Gastrocnemius medialis (tissue), 4 donors: ENCODE measurements at regions not wholly inside any gene's neighbourhood (a gene's known extent, or its start where the extent isn't known, plus 50 kb on each side); places are given as distances from the start of the nearest gene placed in this dataset.
"Not testable (repeated sequence)": the region's sequence is repeated elsewhere in the genome, so short reads cannot be mapped to it uniquely, and the experiment has no call there.

ENCODE experiments used
- ATAC-seq, 2 donors: fragments of 150-250 bp; one replicate each; pipeline ENCODE4 v1.9.1; 2016
- DNase-seq, 2 donors: peaks; one replicate each; pipeline ENCODE4 v3.0.0-alpha.2; 2019
- H3K27ac ChIP-seq, 4 donors: fragments of 200-600 bp; sonication (generic); 1 replicate in 1 of 4; 2 replicates in 3 of 4; pipeline ENCODE4 v1.5.1; 2016 to 2018; ENCODE audit warnings: mild to moderate bottlenecking in 2 of 4, moderate library complexity in 1 of 4
- H3K27me3 ChIP-seq, 3 donors: fragments of 200-600 bp; sonication (generic) in 2 of 3; 1 replicate in 1 of 3; 2 replicates in 2 of 3; pipeline versions ENCODE4 v1.5.1 to v1.6.0; 2016 to 2019; ENCODE audit warnings: mild to moderate bottlenecking in 1 of 3, moderate library complexity in 1 of 3
- H3K36me3 ChIP-seq, 2 donors: fragments of 200-600 bp; sonication (generic) in 1 of 2; one replicate each; pipeline ENCODE4 v1.5.1; 2017 to 2018
- H3K4me1 ChIP-seq, 2 donors: fragments of 200-600 bp; sonication (generic) in 1 of 2; one replicate each; pipeline ENCODE4 v1.5.1; 2016 to 2017; ENCODE audit warnings: mild to moderate bottlenecking in 2 of 2
- H3K4me3 ChIP-seq, 4 donors: fragments of 200-600 bp; sonication (generic) in 3 of 4; 1 replicate in 1 of 4; 2 replicates in 3 of 4; pipeline ENCODE4 v1.5.1; 2016 to 2019; ENCODE audit warnings: mild to moderate bottlenecking in 2 of 4
- H3K9me3 ChIP-seq, 3 donors: fragments of 200-600 bp; sonication (generic) in 2 of 3; 1 replicate in 1 of 3; 2 replicates in 2 of 3; pipeline ENCODE4 v1.5.1; 2016 to 2019
- POLR2A ChIP-seq, 2 donors: fragments of 450-650 bp; IDR thresholded peaks; one replicate each; pipeline ENCODE4 v1.6.1; 2017; ENCODE audit warnings: antibody characterized with exemption in 2 of 2, mild to moderate bottlenecking in 2 of 2, moderate library complexity in 2 of 2
- in situ Hi-C, 4 donors: fragments of 200-750 bp; cut with MboI; loops; one replicate each; pipeline versions ENCODE4 v1.15.0 to v1.8.0; 2017; ENCODE audit warnings: low sequenced_read_pairs in 4 of 4
- intact Hi-C: fragments of 100-400 bp; cut with DNase I; formaldehyde crosslinking; loops from one replicate; pipeline ENCODE4 v1.15.1; 2023; ENCODE audit warnings: low total_unique reads
- TF ChIP-seq, protein P1 (sequence below), 5 experiments: fragments of 450-650 bp in 3 of 5; fragments of 200-600 bp in 2 of 5; sonication (generic) in 2 of 5; IDR thresholded peaks in 4 of 5; conservative IDR thresholded peaks in 1 of 5; 1 replicate in 4 of 5; 2 replicates in 1 of 5; pipeline ENCODE4 v1.5.1; 2016 to 2019; ENCODE audit warnings: antibody characterized with exemption in 5 of 5, mild to moderate bottlenecking in 3 of 5, moderate library complexity in 3 of 5

DNA sequence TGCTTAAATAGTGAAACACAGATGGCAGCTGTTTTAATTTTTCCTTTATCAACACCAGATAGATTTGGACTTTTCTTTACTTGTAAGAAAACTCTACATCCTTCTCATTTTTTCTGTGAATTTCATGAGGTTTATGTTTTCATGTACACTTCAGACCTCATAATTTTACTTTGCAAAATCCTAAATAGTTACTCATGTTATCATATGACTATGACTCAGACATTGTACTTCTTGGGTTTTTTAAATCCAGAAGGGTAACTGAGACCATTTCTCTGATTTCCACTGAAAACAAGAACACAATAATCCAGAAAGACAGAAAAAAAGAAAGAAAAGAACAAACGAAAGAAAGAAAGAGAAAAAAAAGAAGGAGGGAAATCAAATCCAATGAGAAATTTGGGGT is 1021.6 kb downstream of the NCAM2 start:
- Histone ChIP-seq H3K4me3 (no peak overlapping the region), H3K4me1 (no peaks in the 10 kb centered on the region), H3K36me3 (no peaks in the 10 kb centered on the region), H3K27ac (no peak overlapping the region), H3K9me3 (no peaks in the 10 kb centered on the region), H3K27me3 (no peaks in the 10 kb centered on the region)
- ATAC-seq: no peak
- in situ Hi-C loops: no loop called here
- TF ChIP-seq, protein P1, sequence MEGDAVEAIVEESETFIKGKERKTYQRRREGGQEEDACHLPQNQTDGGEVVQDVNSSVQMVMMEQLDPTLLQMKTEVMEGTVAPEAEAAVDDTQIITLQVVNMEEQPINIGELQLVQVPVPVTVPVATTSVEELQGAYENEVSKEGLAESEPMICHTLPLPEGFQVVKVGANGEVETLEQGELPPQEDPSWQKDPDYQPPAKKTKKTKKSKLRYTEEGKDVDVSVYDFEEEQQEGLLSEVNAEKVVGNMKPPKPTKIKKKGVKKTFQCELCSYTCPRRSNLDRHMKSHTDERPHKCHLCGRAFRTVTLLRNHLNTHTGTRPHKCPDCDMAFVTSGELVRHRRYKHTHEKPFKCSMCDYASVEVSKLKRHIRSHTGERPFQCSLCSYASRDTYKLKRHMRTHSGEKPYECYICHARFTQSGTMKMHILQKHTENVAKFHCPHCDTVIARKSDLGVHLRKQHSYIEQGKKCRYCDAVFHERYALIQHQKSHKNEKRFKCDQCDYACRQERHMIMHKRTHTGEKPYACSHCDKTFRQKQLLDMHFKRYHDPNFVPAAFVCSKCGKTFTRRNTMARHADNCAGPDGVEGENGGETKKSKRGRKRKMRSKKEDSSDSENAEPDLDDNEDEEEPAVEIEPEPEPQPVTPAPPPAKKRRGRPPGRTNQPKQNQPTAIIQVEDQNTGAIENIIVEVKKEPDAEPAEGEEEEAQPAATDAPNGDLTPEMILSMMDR (IDR thresholded peaks at IDR 0.05 in 4 of 5, conservative IDR thresholded peaks at IDR 0.05 in 1 of 5): no peak
- no peak for TF ChIP-seq POLR2A (IDR thresholded peaks at IDR 0.05)
- no peak for DNase-seq
- intact Hi-C loops: no loop called here

DNA sequence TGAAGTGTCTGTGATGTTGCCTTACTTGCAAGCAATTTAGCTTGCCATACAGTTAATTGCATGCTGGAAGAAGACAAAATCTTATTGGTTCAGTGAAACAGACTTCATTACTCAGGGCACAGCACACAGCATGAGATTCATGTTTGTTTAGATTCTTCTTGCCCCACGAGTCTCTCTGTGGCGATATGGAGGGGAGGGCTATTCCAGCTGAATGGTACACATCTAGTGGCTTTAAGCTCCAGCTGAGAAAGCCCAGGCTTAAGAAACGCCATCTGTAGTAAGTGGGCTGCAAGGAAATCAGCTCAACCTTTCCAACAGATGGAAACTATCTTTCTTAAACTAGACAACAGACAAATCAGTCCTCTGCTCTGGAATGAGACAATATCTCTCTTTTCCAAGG is 1022.0 kb downstream of the NCAM2 start:
- Histone ChIP-seq H3K27ac (no peak overlapping the region), H3K4me1 (no peaks in the 10 kb centered on the region), H3K36me3 (no peaks in the 10 kb centered on the region), H3K4me3 (no peak overlapping the region), H3K27me3 (no peaks in the 10 kb centered on the region), H3K9me3 (no peaks in the 10 kb centered on the region)
- ATAC-seq (no peak), DNase-seq (no peak)
- TF ChIP-seq, protein P1 (IDR thresholded peaks at IDR 0.05 in 4 of 5, conservative IDR thresholded peaks at IDR 0.05 in 1 of 5): no peak
- no peak for TF ChIP-seq POLR2A (IDR thresholded peaks at IDR 0.05)
- in situ Hi-C loops (no loop called here), intact Hi-C loops (no loop called here)

DNA sequence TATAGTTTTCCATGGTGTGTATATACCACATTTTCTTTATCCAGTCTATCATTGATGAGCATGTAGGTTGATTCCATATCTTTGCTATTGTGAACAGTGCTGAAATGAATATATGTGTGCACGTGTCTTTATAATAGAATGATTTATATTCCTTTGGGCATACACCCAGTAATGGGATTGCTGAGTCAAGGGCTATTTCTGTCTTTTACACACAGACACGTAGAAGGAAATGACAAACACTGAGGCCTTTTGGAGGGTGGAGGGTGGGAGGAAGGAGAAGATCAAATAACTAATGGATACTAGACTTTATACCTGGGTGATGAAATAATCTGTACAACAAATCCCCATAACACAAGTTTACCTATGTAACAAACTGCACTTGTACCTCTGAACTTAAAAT is 1025.7 kb downstream of the NCAM2 start:
- H3K36me3 ChIP-seq, H3K9me3 ChIP-seq, H3K4me3 ChIP-seq, H3K4me1 ChIP-seq, DNase-seq, in situ Hi-C loops, intact Hi-C loops, ATAC-seq, H3K27ac ChIP-seq, H3K27me3 ChIP-seq: not testable (repeated sequence)

DNA sequence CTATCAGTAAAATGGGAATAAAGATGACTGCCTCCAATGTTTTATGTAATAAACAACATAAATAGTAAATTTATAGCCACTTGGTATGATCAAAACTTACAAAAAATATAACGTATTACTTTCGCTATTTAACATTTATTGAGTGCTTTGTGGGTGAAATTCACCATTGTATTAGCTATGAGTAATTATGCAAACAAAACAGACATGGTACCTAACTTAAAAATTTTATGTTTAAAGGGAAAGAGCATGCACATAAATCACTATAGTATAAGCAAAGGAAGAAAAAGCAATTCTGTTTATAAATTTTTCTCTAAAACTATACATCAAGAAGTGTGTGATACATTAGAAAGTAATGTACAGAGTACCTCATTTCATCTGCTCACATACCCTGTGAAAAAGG is 1046.2 kb downstream of the NCAM2 start:
- ATAC-seq: no peak
- in situ Hi-C loops: no loop called here

GRCh38 chr21:22046576-22046975 is 1048.4 kb downstream of the NCAM2 start:
- Histone ChIP-seq H3K9me3 (no peaks in the 10 kb centered on the region), H3K4me3 (no peak overlapping the region), H3K4me1 (no peaks in the 10 kb centered on the region), H3K27ac (no peak overlapping the region), H3K36me3 (no peaks in the 10 kb centered on the region), H3K27me3 (no peaks in the 10 kb centered on the region)
- DNase-seq (no peak), ATAC-seq (no peak)
- intact Hi-C loops: no loop called here
- in situ Hi-C loops: no loop called here
- TF ChIP-seq POLR2A (IDR thresholded peaks at IDR 0.05): no peak
- TF ChIP-seq, protein P1 (IDR thresholded peaks at IDR 0.05 in 4 of 5, conservative IDR thresholded peaks at IDR 0.05 in 1 of 5): no peak

More for the DNA sequence above, 1046.2 kb downstream of the NCAM2 start:
- Histone ChIP-seq H3K27ac (no peak overlapping the region), H3K27me3 (no peaks in the 10 kb centered on the region), H3K4me3 (no peak overlapping the region), H3K36me3 (no peaks in the 10 kb centered on the region), H3K4me1 (no peaks in the 10 kb centered on the region), H3K9me3 (no peaks in the 10 kb centered on the region)
- DNase-seq: no peak
- intact Hi-C loops: no loop called here
- TF ChIP-seq, protein P1 (IDR thresholded peaks at IDR 0.05 in 4 of 5, conservative IDR thresholded peaks at IDR 0.05 in 1 of 5): no peak
- TF ChIP-seq POLR2A (IDR thresholded peaks at IDR 0.05): no peak
